AG04450 (cell line): ENCODE measurements at regions not wholly inside any gene's neighbourhood (a gene's known extent, or its start where the extent isn't known, plus 50 kb on each side); places are given as distances from the start of the nearest gene placed in this dataset.

Experiments used
- CTCF ChIA-PET: fragments of 300-600, 350-600 bp; formaldehyde crosslinking; extraction: SDS; loops from one replicate; lab custom pipeline; 2022; ENCODE audit warnings: antibody characterized with exemption, inconsistent platforms; lab: Charles Lee
- POLR2A ChIA-PET: fragments of 350-600 bp; formaldehyde crosslinking; extraction: SDS; loops from one replicate; lab custom pipeline; 2021; ENCODE audit warnings: antibody characterized with exemption, inconsistent platforms; lab: Yijun Ruan, JAX
- DNase-seq: peaks from one replicate; pipeline ENCODE4 v3.0.0-alpha.2; 2011; ENCODE audit warnings: low read depth, low spot score
- H3K27ac ChIP-seq: one replicate; pipeline ENCODE4 v1.5.1; 2012; ENCODE audit warnings: low read depth, low read length, control low read depth
- H3K27me3 ChIP-seq: one replicate; pipeline ENCODE4 v1.6.0; 2012; ENCODE audit warnings: low read length; ENCODE audit not compliant: control insufficient read depth, insufficient read depth
- H3K4me3 ChIP-seq: 2 replicates; pipeline ENCODE4 v1.5.1; 2011; ENCODE audit warnings: mild to moderate bottlenecking, low read depth, low read length, control low read depth
- H3K9me3 ChIP-seq: 2 replicates; pipeline ENCODE4 v1.5.1; 2012; ENCODE audit warnings: low read length; ENCODE audit not compliant: control insufficient read depth, insufficient read depth
- CTCF ChIP-seq: IDR thresholded peaks from 2 replicates; pipeline ENCODE4 v1.5.1; 2011; ENCODE audit warnings: low read depth, low read length, control low read depth, inconsistent platforms

DNA sequence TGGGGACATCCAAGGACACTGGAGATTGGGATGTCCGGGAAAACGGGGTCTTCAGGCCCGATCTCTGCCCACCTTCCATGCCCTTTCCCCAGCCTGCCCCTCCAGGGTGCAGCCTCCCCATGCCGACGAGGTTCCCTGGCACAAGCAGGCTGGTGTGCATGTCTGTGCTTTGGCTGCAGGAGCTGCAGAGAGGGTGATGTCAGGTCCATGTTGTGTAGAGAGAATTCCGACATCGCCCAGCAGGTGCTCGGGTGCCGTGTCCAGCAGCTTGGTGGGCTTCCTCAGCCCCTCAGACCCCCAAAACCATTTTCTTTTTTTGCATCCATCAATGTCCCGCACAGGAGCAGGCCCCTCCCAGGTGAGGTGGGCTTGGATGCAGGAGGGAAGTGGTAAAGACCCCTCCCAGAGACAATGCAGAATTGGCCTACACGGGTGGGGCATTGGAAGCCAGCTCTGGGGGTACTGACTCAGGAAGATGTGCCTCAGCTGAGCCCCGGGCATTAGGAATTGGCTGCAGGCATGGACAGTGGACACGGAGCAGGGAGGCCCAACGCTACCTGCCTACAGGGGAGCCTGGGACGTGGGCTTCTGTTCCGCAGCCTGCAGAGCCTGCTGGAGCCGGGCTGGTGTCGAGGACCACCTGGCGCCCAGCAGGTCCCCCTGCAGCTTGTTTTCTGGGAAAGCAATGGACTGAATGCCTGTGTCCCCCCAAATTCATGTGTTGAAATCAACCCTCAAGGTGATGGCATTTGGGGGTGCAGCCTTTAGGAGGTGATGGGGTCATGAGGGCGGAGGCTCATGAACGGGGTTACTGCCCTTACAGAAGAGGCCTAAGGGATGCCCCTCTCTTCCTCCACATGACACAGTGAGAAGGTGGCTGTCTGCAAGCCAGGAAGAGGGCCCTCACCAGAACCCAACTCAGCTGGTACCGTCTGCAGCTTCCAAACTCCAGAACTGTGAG, 97.5 kb downstream of the METRNL start:
- Histone ChIP-seq H3K27ac (no peak overlapping the region), H3K9me3 (no peaks in the 10 kb centered on the region; the same call in 1 of the 2 replicates), H3K4me3 (no peak overlapping the region), H3K27me3 (peaks cover 31% of the 10 kb centered on the region)
- ChIA-PET POLR2A (interaction anchor here (0.6 kb wide), 1 partner anchor 1154 kb away, joined by 3 read pairs; the partner anchor contains the start of gene LRRC45), CTCF (no interaction called here)
- no peak for DNase-seq
- no peak for TF ChIP-seq CTCF

DNA sequence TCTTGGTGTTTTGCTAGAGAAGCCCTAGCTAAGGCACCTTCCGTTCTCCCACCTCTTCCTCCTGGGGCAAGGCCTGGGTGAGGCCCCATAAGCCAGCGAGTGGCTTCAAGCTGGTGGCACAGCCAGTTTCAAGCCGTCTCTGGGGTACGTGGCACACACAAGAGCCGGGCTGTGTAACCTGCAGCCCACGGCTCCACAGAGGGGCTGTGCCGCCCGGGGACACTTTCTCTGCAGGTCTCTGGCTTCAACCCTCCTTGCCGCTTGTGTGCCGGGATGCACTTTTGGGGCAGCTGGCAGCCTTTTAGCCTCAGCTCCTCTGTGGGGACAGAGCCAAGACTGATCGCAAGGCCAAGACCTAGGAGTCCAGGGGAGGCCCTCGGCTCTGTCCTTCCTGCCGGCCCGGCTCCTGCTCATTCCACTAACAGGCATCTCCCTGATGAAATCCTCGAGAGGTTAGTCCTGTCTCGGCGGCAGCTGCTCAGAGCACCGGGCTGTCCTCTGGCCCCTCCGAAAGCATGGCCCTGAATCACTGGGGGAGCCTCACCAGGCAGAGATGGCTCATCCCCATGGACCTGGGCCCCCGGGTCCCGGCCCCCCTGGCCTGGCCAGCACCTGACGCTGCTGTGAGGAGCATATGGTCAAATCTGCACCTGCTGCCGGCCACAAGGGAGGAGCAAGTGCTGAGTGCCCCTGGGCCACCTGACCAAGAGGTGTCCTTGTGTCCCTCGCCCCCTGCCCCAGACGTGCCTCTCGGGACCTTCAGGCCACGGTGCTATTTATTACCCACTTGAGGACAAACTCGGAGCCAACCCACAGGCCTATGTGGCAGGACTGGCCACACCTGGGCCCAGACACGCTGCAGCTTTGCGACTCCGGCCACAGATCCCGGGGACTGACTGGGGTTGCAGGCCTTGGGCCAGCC, 98.5 kb downstream of the METRNL start:
- Histone ChIP-seq H3K9me3 (no peaks in the 10 kb centered on the region; the same call in 1 of the 2 replicates), H3K27ac (no peak overlapping the region), H3K4me3 (no peak overlapping the region), H3K27me3 (peaks cover 35% of the 10 kb centered on the region)
- ChIA-PET CTCF (no interaction called here), POLR2A (no interaction called here)
- DNase-seq = no peak
- TF ChIP-seq CTCF = no peak

DNA sequence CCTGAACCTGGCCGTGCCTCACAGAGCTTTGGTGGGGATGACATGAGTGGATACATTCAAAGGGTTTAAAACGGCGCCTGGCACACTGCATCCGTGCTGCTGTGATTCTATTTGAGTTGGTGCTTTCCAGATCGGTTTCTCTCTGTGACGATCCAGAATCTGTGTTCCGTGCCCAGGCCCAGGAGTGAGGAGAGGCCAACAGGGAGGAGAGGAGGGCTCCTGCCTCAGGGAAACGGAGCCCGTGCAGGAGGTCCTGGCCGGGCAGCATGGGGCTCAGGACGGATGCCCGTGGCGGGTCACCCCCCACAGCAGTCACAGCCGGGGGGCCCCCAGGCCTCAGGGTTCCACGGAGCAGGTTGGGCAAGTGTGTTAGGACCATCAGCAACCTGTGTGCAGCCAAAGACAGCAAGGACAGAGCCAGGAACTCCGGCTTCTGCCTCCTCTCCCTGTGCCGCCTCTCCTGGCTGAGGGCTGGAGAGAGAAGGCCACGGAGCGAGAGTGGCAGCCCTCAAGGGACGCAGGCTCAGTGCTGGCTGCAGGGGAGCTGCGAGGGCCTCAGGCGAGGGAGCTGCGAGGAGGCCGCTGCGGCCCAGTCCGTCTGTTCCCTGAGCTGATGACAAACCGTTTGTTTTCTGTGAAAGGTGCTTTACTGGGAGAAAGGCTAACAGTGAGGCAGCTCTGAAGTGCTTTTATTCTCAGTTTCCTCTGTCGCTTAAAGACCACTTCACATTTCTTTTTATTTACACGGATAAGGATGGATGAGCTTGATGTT, 99.3 kb downstream of the METRNL start:
- ChIA-PET POLR2A (no interaction called here), CTCF (no interaction called here)
- Histone ChIP-seq H3K9me3 (no peaks in the 10 kb centered on the region; the same call in 1 of the 2 replicates), H3K27me3 (peaks cover 42% of the 10 kb centered on the region), H3K4me3 (no peak overlapping the region), H3K27ac (no peak overlapping the region)
- no peak for DNase-seq
- TF ChIP-seq CTCF = no peak

DNA sequence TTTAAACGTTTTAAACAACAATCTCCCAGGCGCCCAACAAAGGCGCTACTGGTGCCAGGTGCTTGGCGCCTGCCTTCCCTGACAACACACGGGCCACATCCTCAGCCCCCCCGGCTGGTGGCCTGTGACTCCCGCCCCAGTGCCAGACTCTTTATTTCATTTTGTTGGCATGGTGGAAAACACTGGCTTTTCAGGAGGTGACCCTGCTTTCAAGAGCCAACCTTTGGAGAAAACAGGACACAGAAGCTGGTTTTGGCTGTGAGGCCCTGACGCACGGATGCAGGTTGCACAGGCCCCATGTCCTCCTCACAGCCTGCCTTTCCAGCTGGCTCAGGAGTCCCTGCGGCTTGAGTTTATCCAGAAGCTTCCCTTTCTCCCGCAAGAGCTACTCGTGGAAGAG, 100.0 kb downstream of the METRNL start:
- DNase-seq = no peak
- TF ChIP-seq CTCF = no peak
- ChIA-PET POLR2A (no interaction called here), CTCF (no interaction called here)
- peaks cover 48% of the 10 kb centered on the region for H3K27me3 ChIP-seq
- no peak overlapping the region for H3K27ac ChIP-seq
- H3K4me3 ChIP-seq = no peak overlapping the region
- H3K9me3 ChIP-seq = no peaks in the 10 kb centered on the region; the same call in 1 of the 2 replicates
